Kidney glomerular epithelial cell (primary cell): ENCODE measurements at regions not wholly inside any gene's neighbourhood (a gene's known extent, or its start where the extent isn't known, plus 50 kb on each side); places are given as distances from the start of the nearest gene placed in this dataset.

ENCODE experiments used
- DNase-seq: peaks from one replicate; lab custom pipeline; 2025; lab: John Stamatoyannopoulos, UW

DNA sequence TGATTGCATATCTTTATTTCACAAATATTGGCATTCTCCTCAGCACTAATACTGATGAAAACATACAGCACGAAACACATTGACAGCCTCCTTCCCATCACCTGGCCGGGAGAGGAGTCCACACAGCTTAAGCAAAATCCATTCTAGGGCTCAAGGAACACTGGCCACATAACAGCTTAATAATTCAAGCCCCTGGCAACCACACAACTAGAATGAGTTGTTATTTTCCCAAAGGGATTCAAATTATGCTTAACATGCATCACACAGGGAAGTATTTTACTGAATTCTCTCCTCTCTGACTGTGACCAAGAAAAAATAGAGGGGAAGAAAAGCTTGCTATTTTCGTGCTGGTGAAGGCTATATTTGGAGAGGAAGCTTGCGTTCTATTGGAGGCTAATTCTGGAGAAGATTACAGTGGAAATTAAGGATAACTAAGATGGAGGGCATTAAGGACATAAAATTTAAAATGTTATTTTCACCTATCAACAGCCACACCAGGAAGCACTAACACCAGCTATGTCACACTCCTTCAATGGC, 198.5 kb downstream of the ADGRG6 start:
- no peak for DNase-seq

DNA sequence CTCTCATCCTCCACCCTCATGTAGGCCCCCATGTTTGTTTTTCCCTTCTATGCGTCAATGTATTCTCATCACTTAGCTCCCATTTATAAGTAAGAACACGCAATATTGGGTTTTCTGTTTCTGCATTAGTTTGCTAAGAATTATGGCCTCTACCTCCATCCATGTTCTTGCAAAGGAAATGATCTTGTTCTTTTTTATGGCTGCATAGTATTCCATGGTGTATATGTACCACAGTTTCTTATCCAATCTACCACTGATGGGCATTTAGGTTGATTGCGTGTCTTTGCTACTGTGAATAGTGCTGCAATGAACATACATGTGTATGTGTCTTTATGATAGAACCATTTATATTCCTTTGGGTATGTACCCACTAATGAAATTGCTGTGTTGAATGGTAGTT, 200.0 kb downstream of the ADGRG6 start:
- DNase-seq = no peak

DNA sequence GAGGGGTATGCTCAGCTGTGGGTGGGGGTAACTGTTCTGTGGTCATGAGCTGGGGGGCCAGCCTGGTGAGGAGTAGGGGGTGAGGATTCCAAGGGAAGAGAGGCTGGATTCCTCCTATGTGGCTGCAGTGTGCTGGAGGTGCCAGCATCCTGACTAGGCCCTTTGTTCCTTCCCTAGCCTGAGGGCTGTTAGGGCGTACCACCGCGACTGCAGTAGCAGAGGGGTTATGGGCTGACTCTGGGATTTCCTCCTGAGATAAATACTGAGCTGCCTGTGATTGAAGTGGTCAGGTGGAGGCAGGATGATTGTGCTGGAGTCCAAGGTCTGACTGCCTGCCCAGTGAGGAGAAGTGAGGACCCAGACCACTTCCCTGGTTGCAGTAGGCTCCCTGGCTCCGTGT, 205.3 kb downstream of the ADGRG6 start:
- no peak for DNase-seq

DNA sequence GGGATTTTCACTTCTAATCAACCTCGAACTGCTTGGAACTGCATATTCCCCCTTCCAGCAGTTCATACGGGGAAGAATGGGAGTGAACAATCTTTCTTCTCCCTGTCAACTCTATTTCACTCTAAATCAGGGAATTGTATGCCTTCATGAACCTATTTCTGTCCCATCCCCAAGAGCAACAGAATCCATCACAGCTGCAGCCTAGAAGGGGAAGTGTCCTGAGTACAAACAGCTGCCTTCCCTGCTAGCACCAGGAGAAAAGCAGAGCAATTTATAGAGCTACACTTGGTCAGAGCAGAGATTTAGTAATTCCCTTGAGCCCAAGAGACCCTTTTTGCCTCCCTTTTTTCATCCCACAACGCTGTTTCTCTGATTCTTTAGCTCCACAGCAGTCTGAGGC, 208.4 kb downstream of the ADGRG6 start:
- no peak for DNase-seq

DNA sequence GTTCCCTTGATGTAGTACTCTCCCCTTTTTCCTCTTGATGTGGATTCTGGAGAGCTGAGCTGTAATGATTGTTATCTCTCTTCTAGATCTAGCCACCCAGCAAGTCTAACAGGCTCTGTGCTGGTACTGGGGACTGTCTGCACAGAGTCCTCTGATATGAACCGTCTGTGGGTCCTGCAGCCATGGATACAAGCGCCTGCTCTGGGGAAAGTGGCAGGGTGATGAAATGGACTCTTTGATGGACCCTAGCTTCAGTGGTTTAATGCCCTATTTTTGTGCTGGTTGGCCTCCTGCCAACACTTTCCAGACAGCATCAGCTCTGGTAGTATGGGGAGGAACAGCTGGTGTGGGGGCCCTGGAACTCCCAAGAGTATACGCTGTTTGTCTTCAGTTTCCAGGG, 216.3 kb downstream of the ADGRG6 start:
- no peak for DNase-seq

DNA sequence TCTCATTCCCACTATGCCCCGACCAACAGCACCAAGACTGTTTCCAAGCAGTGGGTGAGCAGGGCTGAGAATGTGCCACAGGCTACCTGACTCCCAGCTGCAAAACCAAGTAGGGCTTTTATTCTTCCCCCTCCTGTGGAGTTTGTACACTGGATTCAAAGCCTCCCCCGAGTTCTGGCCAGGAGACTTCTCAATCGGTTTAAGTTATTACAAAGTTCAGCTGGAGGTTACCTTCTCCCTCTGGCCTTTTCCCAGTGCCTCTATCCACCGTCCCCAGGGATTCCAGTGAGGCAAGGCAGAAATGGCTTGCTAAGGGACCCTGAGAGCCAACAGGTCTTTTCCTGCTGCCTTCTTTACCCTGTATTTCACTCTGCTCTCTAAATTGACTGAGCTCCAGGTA, 217.0 kb downstream of the ADGRG6 start:
- DNase-seq = no peak

DNA sequence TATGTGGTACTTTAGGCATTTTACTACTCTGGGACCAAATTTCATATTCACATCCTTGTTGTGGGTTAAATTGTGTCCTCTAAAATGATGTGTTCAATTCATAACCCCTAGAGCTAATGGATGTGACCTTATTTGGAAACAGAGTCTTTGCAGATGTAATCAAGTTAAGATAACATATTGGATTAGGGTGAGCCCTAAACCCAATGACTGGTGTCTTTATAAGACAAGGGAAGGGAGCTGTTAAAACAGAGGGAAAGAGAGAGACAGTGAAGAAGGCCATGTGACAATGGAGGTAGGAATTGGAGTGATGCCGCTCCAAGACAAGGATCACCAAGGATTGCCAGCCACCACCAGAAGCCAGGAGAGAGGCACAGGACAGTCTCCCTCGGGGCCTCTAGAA, 220.0 kb downstream of the ADGRG6 start:
- DNase-seq = no peak

DNA sequence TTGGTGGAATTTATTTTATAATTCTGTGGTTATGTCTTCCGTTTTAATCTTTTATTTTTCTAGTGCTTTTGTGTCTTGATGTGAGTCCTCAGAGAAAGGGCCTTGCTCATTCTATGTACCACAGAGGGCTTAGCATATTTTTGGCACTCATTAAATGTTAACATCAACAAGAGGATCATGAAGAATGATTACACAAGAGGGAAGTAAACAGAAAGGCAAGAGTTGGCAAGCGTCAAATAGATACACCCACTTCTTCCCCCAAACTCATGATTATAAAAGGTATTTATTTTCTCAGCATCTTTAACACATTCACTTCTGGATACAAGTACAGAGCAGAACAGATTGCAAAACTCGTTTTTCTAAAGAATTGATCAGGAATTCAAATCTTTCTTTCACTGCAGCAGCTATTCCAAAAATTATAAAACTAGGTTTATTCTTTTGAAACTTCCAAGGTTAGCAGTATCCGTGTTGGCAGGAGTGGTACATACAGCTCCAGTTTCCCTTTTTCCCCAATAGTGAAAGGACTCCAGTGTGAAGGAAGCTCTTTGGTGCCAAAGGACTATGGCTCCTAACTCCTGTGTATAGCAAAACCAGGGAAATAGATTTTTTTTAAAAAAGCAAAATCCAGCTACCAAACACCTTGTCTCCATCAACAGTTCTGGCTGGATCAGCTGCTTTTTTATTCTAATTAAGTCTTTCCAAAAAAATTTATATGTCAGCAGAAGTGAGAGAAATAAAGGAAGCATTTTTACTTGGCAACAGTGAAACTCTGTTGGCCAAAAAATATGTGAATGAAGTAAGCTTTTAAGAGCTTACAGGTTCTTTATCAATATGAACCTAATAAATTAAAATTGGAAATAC, 221.9 kb downstream of the ADGRG6 start:
- no peak for DNase-seq

DNA sequence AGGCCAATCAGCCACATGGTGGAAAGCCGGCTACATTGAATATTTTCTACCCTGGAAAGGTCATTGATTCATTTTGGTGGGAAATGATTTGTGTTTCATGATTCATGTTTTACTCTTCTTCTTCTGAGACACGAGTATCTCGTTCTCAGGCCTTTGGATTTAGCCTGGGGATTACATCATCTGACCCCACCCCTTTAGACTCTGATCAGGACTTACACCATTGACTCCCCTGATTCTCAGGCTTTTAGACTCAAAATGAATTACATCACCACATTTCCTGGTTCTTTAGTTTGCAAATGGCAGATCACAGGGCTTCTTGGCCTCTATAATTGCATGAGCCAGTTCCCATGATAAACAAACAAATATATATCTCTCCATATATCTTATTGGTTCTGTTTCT, 228.8 kb downstream of the ADGRG6 start:
- no peak for DNase-seq

DNA sequence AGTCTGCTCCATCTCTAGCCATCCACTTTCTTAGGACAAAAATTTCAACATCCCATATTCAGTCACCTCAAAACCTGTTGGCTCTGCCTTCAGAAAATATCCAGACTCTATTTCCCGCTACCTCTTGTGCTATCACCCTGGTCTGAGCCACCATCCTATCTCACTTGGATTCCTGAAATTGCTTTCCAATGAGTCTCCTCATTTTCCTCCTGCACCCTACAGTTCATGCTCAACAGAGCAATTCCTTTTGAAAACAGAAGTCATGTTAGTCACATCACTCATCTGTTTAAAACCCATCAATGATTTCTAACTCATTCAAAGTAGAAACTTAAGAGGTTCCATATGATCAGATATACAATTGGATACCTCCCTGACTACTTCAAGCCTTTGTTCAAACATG, 229.9 kb downstream of the ADGRG6 start:
- DNase-seq = peak; percentile 92

DNA sequence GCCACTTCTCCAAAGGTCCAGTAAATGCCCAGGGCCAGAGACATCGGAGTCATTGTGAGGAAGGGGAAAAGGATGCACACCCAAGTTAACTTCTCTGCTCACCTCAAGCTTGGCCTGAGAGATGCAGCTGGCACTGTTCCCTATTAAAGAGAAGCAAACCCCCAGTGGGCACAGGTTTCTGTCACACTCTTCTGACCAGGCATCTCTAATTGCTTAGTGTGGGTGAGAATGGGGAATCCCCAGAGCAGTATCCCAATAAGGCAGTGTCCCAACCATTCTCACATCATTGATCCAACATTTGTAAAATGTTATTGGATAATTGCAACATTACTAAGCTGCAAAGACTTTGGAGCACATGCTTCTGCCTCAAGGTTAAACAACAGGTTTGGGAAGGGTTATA, 232.3 kb downstream of the ADGRG6 start:
- DNase-seq = no peak

DNA sequence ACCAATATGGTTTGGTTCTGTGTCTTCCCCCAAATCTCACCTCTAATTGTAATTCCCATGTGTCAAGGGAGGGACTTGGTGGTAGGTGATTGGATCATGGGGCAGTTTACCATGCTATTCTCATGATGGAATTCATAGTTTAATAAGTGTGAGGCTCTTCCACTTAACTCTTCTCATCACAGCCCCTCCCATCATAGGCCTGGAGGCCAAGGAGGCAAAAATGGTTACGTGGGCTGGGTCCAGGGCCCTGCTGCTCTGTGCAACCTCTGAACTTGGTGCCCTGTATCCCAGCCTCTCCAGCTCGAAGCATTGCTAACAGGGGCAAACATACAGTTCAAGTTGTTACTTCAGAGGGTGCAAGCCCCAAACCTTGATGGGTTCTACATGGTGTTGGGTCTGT, 232.7 kb downstream of the ADGRG6 start:
- DNase-seq = no peak

DNA sequence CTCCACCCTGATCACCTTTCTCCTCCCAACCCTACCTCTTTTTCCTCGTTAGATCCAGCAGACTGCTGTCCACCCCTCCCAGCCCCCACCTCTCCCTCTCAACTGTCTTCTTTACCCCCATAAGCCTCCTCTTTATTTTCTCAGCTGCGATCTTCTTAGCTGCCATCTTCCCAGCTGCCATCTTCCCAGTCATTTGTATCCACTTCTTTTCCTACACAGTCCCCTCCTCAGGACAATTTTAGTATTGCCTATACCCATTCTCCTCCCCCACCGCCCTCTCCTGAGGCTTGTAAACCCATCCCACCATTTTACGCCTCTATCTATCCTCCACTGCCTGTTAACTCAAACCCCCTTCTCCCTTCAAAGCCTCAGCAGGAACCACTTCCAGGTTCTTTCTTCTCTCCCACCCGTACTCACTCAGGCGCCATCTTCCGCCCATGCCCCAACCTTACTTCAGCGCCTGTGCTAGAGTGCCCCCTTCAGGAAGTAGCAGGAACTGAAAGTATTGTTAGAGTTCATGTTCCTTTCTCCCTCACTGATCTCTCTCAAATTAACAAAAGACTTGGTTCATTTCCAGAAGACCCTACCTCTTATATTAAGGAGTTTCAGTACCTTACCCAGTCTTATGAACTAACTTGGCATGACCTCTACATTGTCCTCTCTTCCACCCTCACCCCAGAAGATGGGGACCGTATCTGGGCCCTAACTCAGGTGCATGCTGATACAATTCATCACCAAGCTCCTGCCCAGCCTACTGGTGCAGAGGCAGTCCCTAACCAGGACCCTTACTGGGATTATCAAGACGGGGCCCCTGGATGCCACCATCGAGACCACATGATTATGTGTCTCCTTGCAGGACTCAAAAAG, 236.0 kb downstream of the ADGRG6 start:
- peak; percentile 4 for DNase-seq

DNA sequence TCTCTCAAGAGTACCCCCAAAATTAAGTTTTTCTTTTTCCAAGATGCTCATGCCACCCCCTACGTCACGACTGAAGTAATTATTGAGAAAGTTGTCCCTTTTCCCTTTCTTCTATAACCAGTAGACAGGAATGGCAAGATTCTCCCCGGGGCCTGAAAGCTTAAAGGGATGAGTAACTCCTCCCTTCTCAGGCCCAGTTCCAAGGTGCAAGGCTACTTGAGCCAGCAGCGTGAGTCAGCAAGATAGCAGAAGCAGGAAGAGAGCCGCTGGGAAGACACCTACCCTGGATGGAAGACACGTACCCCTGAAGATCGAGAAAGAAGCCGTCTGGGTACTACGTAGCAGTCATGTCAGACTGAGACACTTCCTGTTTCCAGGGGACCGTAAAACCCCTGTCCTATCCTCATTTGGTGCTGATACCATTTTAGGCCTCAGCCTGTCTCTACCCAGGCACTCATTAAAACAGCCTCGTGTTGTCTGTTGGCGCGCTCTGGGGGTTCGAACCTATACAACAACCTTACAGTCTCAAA, 241.0 kb downstream of the ADGRG6 start:
- peak; percentile 3 for DNase-seq

DNA sequence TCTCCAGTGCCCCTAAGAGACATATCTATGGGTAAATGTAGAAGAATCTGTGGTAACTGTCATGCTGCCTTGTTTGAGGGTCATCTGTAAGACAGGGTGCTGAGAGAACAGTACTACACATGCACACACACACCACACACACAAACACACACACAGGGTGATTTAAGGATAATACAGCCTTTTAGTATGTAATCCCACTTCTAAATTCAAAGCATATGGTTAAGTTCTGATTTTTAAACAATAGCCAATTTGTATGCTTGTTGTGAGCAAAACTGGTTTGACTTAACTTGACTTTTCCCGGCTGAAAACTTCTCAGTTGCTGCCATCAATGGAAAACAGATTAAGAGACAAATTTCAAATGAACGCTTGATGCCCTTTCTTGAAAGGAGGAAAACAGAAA, 241.8 kb downstream of the ADGRG6 start:
- DNase-seq = no peak

DNA sequence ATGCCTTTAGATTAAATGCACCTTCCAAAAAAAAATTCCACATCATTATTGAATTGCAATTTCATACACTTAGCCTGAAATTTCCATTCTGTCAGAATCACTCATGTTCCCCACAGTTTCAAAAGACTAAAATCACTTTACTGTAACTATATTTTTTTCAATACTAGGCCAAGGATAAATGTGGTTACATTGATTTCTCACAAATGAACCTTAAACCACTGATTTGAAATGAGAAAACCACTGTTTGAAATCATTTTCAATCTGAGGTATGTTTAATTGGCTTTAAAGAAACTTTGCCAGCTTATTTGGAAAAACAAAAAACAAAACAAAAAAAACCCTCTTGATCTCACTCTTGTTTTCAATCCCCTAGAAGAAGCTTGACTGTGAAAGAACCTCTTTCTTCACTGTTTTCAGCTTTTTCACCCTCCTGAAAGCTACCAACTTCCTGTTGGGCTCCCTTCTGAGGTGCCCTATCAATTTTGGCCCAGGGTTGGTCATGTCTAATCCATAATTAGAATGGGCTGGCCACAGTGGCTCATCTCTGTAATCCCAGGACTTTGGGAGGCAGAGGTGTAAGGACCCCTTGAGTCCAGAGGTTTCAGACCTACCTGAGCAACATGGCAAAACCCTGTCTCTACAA, 242.5 kb downstream of the ADGRG6 start:
- DNase-seq = no peak

DNA sequence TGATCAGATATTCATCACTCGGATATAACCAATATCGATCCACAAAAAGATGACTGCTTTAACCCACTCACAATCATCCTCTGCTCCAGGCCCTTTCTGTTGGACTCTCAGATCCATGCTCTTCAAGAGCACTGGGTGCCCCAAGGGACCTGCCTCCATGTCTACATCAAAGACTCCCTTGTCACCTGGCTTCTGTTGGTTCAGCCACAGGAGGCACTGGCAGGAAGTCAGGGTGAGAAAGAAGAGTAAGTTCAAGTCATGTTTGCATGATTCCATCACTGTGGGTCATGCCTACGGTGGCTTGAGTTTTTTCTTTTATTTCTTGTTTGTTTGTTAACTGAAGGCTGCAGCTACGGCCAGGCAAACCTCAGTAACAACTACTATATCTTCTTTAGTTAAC, 243.3 kb downstream of the ADGRG6 start:
- no peak for DNase-seq

DNA sequence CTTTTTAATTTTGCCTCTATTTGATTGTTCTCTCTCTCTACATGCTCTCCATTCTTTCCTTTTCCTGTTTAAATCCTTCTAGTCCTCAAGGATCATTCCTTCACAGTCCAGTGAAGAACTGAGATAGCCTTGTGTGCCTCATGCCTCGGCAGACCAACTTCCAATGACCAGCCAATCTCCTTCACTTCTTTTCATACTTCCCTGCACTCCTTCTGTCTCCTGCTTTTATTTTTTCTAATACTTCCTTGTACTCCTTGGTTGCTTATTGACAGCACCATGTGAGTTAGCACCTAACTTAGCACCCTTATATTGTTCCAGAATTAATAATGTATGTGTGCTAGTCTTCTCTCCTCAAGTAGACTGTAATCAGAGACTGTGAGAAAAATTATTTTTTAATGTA, 246.8 kb downstream of the ADGRG6 start:
- DNase-seq = peak; percentile 26

DNA sequence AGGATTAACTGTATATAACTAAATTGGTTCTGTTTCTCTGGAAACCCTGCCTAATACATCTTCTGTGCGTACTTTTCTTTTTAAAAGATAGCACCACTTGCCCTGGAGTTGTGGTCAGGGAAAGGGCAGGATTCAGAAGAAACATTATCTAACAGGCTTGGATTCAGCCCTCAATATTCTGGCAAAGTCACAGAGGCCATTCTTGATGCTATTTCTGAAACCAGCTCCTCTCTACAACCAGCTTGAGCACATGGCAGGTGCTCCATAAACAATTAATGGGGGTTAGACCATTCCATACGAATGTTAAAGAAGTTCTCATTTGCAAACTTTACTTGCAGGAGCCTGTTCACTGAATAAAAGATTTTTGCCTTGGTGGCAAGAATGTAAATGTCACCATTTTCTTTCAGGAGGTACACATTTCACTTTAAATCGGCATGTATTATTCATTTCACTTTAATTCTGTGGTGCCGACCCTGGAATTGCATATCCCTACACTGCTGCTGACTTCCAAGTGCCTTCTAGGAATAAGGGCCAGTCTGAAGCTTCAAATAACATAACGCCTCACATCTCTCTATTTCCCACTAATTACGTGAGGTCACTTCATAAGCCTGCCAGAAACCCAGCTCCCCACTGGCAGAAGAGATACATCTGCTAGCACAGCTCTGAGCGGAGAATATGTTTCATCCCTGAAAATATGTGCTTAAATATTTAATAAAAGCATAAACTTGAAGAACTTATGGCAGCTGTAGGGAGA, 248.7 kb downstream of the ADGRG6 start:
- no peak for DNase-seq

DNA sequence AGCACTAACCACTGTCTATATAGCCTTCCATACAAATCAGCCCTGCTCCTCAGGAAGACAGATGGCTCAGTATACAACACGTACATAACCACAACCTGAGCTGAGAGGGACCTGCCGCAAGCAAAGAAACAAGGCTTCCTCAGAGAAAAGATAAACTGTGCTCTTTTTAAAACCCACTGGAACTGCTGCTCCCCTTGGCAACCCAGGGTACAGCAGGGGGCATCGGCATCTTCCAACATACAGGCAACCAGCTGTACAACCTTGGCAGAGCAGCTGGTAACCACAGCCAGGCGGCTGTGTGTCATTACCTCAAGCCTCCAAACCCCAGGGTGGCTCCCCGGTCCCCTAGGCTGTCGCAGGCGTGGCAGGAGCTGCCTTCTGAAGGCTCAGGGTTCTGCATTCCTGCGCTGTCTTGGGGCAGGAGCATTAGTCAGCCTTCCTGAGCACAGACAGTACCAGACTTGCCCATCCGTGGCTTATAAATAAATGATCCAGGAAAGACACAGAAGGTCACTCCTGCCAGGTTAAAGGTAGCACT, 249.5 kb downstream of the ADGRG6 start:
- DNase-seq = no peak

DNA sequence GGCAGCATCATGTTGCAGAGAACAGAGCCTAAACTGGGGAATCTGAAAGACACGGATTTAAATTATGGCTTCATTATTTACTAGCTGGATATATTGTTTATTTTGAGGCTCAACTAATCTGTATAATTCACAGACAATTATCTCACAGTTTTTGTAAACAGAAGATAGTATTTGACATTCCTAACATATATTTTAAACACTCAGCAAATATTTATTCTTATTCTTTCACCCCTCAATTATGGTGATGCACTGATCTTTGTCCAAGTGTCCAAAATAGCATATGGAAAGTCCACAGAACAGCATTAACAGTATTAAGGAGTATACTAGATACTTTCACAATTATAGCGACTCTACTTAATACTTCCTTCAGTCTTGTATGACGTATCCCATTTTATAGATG, 257.0 kb downstream of the ADGRG6 start:
- no peak for DNase-seq
